ENCODE measurements at regions not wholly inside any gene's neighbourhood (a gene's known extent, or its start where the extent isn't known, plus 50 kb on each side); places are given as distances from the start of the nearest gene placed in this dataset.

DNA sequence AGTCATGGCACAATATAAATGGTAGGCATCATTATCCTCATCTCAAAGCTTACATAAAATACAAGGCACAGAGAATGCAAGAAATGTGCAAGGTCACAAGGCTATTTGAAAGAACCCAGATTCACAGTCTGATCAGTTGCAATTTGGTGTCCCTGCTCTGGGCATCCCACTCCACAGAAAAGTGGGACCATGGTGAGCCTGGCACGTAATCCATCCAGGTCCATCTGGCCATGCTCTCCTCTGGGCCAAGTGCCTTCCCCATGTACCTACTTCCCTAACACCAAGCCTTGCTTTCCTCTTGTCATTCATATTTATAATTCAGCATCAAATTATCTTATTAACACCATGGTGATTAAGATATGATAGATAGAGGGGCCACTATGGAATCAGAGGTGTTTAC is 390.0 kb downstream of the CDH11 start:
- intact Hi-C loops (cut with DNase I): no loop called here
- WGBS, 2 donors: 93 to 94% methylated on average over 1 of the region's 1 CpG
- no peaks in the 10 kb centered on the region for H3K4me1 ChIP-seq
- H3K36me3 ChIP-seq: no peaks in the 10 kb centered on the region
- no peak overlapping the region for H3K27ac ChIP-seq
- no peak overlapping the region for H3K4me3 ChIP-seq
- TF ChIP-seq, protein P1, sequence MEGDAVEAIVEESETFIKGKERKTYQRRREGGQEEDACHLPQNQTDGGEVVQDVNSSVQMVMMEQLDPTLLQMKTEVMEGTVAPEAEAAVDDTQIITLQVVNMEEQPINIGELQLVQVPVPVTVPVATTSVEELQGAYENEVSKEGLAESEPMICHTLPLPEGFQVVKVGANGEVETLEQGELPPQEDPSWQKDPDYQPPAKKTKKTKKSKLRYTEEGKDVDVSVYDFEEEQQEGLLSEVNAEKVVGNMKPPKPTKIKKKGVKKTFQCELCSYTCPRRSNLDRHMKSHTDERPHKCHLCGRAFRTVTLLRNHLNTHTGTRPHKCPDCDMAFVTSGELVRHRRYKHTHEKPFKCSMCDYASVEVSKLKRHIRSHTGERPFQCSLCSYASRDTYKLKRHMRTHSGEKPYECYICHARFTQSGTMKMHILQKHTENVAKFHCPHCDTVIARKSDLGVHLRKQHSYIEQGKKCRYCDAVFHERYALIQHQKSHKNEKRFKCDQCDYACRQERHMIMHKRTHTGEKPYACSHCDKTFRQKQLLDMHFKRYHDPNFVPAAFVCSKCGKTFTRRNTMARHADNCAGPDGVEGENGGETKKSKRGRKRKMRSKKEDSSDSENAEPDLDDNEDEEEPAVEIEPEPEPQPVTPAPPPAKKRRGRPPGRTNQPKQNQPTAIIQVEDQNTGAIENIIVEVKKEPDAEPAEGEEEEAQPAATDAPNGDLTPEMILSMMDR (IDR thresholded peaks at IDR 0.05): no peak
- TF ChIP-seq POLR2AphosphoS5 (IDR thresholded peaks at IDR 0.05) (no peak), POLR2A (IDR thresholded peaks at IDR 0.05) (no peak), EP300 (IDR thresholded peaks at IDR 0.05) (no peak)
- H3K9me3 ChIP-seq: no peaks in the 10 kb centered on the region
- H3K27me3 ChIP-seq: no peaks in the 10 kb centered on the region
- no peak for DNase-seq

DNA sequence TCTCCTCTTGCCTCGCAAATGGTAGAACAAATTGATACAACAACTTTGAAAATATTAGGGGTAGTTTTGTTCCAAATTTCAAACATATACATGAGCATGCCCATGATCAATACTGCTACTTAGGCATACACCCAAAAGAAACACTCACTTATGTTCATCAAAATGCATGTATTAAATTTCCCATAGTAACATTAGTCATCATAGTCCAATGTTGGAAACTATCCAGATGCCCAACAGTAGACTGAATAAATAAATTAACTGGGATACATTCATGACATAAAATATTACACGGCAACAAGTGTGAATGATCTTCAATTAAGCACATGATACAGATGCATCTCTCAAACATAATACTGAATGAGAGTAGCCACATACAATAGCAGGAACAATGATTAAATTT is 391.6 kb downstream of the CDH11 start:
- DNase-seq: no peak
- Histone ChIP-seq H3K27me3 (no peaks in the 10 kb centered on the region), H3K27ac (no peak overlapping the region), H3K4me3 (no peak overlapping the region), H3K9me3 (no peaks in the 10 kb centered on the region), H3K4me1 (no peaks in the 10 kb centered on the region), H3K36me3 (no peaks in the 10 kb centered on the region)
- 90 to 92% methylated on average over 2 of the region's 2 CpGs for WGBS, 2 donors
- TF ChIP-seq, protein P1 (IDR thresholded peaks at IDR 0.05): no peak
- TF ChIP-seq POLR2AphosphoS5 (IDR thresholded peaks at IDR 0.05) (no peak), EP300 (IDR thresholded peaks at IDR 0.05) (no peak), POLR2A (IDR thresholded peaks at IDR 0.05) (no peak)
- intact Hi-C loops (cut with DNase I): no loop called here

DNA sequence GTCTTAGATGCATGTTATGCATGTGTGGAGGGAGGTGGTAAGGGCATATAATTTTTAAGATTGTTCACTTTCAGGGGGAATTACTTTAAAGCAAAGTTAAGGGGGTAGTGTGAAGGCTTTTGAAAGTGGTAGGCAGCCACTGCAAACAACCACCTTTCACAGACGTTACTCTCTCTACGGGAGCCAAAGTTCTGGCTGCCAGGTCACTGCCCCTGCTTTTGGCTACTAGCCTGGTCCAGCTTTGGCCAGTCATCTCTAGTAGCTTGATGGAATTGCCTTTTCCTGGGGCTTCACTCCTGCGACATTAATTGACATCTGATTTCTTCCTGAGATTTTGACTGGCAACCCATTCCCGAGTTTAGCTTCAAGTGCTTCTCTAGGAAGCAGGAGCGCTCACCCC is 397.5 kb downstream of the CDH11 start:
- H3K9me3 ChIP-seq: no peaks in the 10 kb centered on the region
- no peak overlapping the region for H3K4me3 ChIP-seq
- H3K36me3 ChIP-seq: no peaks in the 10 kb centered on the region
- H3K4me1 ChIP-seq: no peaks in the 10 kb centered on the region
- H3K27ac ChIP-seq: no peak overlapping the region
- TF ChIP-seq POLR2A (IDR thresholded peaks at IDR 0.05) (no peak), POLR2AphosphoS5 (IDR thresholded peaks at IDR 0.05) (no peak), EP300 (IDR thresholded peaks at IDR 0.05) (no peak)
- TF ChIP-seq, protein P1 (IDR thresholded peaks at IDR 0.05): no peak
- intact Hi-C loops (cut with DNase I): no loop called here
- 87 to 88% methylated on average over 5 of the region's 5 CpGs for WGBS, 2 donors
- no peaks in the 10 kb centered on the region for H3K27me3 ChIP-seq
- no peak for DNase-seq

DNA sequence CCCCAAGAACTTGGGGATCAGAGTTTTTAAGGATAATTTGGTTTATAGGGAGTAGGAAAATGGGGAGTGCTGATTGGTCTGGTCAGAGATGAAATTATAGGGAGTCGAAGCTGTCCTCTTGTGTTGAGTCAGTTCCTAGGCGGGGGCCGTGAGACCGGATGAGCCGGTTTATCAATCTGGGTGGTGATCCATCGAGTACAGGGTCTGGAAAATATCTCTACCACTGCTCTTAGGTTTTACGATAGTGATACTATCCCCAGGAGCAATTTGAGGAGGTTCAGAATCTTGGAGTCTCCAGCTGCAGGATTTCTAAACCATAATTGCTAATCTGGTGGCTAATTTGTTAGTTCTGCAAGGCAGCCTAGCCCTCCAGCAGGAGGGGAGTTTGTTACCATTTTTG is 403.4 kb downstream of the CDH11 start:
- Histone ChIP-seq H3K27me3 (no peaks in the 10 kb centered on the region), H3K36me3 (no peaks in the 10 kb centered on the region), H3K4me1 (no peaks in the 10 kb centered on the region), H3K27ac (no peak overlapping the region), H3K9me3 (peaks cover 0 to 4% (median 0%) of the 10 kb centered on the region in 4 donors), H3K4me3 (no peak overlapping the region)
- no peak for DNase-seq
- no peak for TF ChIP-seq EP300 (IDR thresholded peaks at IDR 0.05)
- TF ChIP-seq, protein P1 (IDR thresholded peaks at IDR 0.05): no peak
- no peak for TF ChIP-seq POLR2AphosphoS5 (IDR thresholded peaks at IDR 0.05)
- no peak for TF ChIP-seq POLR2A (IDR thresholded peaks at IDR 0.05)
- intact Hi-C loops (cut with DNase I): no loop called here
- 77 to 82% methylated on average over 7 of the region's 7 CpGs for WGBS, 2 donors

DNA sequence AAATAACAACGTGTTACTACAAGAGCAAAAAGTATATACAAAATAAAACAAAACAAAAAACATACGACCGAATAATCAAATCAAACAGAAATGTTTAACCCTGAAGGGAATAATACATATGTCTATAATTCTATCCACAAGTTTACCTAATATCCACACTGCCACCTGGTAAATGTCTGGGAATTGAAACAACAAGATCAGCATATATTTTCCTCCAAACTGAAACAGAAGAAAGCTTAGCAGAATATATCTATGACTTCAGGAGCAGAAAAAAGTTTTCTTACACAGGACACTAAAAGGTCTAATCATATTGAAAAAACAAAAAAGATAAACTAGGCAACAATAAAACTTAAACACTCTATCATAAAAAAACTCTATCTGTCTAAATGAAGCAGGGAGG is 404.0 kb downstream of the CDH11 start:
- TF ChIP-seq POLR2AphosphoS5 (IDR thresholded peaks at IDR 0.05): no peak
- TF ChIP-seq POLR2A (IDR thresholded peaks at IDR 0.05): no peak
- TF ChIP-seq EP300 (IDR thresholded peaks at IDR 0.05): no peak
- TF ChIP-seq, protein P1 (IDR thresholded peaks at IDR 0.05): no peak
- DNase-seq: no peak
- Histone ChIP-seq H3K27ac (no peak overlapping the region), H3K27me3 (no peaks in the 10 kb centered on the region), H3K36me3 (no peaks in the 10 kb centered on the region), H3K4me1 (no peaks in the 10 kb centered on the region), H3K4me3 (no peak overlapping the region), H3K9me3 (peaks cover 0 to 4% (median 0%) of the 10 kb centered on the region in 4 donors)
- intact Hi-C loops (cut with DNase I): no loop called here
- WGBS, 2 donors: 73 to 79% methylated on average over 3 of the region's 3 CpGs
